ENCODE measurements at regions not wholly inside any gene's neighbourhood (a gene's known extent, or its start where the extent isn't known, plus 50 kb on each side); places are given as distances from the start of the nearest gene placed in this dataset.

DNA sequence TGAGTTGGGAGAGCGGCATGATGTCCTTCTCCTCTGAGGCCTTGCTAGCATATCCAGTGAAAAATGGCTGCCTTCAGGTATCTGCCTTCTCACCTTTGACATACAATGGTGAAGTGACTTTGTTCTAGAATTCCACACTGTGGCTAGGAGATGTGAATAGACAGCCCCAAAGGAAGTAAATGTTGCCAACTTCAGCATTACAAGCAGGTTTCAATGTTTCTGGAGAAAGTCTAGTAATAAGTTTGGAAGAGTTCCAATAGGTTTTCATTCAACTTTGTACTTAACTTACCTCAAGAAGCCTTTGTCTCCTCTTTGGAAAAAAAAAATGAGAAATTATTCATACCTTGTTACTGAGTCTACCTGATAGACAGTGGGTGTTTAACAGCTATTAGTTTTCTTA lies 421.3 kb upstream of the MMADHC start:
- TF ChIP-seq, protein P1, sequence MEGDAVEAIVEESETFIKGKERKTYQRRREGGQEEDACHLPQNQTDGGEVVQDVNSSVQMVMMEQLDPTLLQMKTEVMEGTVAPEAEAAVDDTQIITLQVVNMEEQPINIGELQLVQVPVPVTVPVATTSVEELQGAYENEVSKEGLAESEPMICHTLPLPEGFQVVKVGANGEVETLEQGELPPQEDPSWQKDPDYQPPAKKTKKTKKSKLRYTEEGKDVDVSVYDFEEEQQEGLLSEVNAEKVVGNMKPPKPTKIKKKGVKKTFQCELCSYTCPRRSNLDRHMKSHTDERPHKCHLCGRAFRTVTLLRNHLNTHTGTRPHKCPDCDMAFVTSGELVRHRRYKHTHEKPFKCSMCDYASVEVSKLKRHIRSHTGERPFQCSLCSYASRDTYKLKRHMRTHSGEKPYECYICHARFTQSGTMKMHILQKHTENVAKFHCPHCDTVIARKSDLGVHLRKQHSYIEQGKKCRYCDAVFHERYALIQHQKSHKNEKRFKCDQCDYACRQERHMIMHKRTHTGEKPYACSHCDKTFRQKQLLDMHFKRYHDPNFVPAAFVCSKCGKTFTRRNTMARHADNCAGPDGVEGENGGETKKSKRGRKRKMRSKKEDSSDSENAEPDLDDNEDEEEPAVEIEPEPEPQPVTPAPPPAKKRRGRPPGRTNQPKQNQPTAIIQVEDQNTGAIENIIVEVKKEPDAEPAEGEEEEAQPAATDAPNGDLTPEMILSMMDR (conservative IDR thresholded peaks at IDR 0.05; ENCODE audit: low read depth, low read length): no peak
- DNase-seq (ENCODE audit: low read depth): no peak
- no peak overlapping the region for H3K4me3 ChIP-seq (ENCODE audit: low read depth, low read length)

- DNase-seq (ENCODE audit: low read depth): no peak
- TF ChIP-seq, protein P1 (conservative IDR thresholded peaks at IDR 0.05; ENCODE audit: low read depth, low read length): no peak
- H3K4me3 ChIP-seq (ENCODE audit: low read depth, low read length): no peak overlapping the region
Measured at GRCh38 chr2:150007815-150008430, 420.3 kb upstream of the MMADHC start.

- TF ChIP-seq, protein P1 (conservative IDR thresholded peaks at IDR 0.05; ENCODE audit: low read depth, low read length): no peak
- DNase-seq (ENCODE audit: low read depth): no peak
- H3K4me3 ChIP-seq (ENCODE audit: low read depth, low read length): no peak overlapping the region
Measured at GRCh38 chr2:150006591-150006990, 419.0 kb upstream of the MMADHC start.

- no peak for DNase-seq (ENCODE audit: low read depth)
- TF ChIP-seq, protein P1 (conservative IDR thresholded peaks at IDR 0.05; ENCODE audit: low read depth, low read length): no peak
- no peak overlapping the region for H3K4me3 ChIP-seq (ENCODE audit: low read depth, low read length)
Measured at GRCh38 chr2:150003544-150003943, 416.0 kb upstream of the MMADHC start.

DNA sequence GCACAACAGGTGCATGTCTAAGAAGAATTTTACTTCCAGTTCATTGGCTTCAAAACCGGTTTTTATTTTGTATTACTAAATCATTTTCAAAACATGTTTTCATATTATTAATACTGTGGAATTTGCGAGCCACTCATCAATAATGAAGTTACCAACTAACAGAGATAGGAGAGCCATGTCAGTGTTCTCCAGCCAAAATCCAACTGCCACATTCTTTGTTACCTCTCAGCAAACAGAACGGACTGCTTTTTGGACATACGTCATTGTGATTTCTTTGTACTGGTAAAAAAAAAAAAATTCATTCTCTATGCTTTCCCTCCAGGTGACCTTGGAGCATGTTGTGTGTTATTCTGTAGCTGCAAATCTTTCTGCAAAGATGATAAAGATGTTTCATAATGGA lies 414.2 kb upstream of the MMADHC start:
- no peak overlapping the region for H3K4me3 ChIP-seq (ENCODE audit: low read depth, low read length)
- no peak for DNase-seq (ENCODE audit: low read depth)
- TF ChIP-seq, protein P1 (conservative IDR thresholded peaks at IDR 0.05; ENCODE audit: low read depth, low read length): no peak

DNA sequence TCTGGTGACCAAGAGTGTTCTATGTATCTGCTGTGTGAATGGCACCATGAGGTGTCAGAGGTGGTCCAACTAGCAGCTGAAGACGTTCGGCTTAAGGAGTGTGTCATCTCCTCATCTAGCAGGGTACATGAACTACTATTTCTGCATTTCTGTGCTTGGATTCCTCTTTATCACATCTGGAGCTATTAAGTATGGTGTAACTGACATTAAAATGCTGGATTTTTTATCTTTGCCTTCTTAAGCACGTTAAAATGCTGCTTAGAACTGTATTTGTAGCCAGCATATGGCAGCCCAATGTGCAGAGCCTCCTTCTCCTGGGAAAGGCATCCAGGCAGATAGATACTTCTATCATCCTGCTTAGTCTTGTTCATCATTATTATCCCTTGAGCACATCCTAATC lies 409.3 kb upstream of the MMADHC start:
- no peak overlapping the region for H3K4me3 ChIP-seq (ENCODE audit: low read depth, low read length)
- TF ChIP-seq, protein P1 (conservative IDR thresholded peaks at IDR 0.05; ENCODE audit: low read depth, low read length): no peak
- no peak for DNase-seq (ENCODE audit: low read depth)

- TF ChIP-seq, protein P1 (conservative IDR thresholded peaks at IDR 0.05; ENCODE audit: low read depth, low read length): no peak
- peak; percentile 85 for DNase-seq (ENCODE audit: low read depth)
- H3K4me3 ChIP-seq (ENCODE audit: low read depth, low read length): no peak overlapping the region
Measured at GRCh38 chr2:149994057-149994728, 406.6 kb upstream of the MMADHC start.
